Gastrocnemius medialis (tissue), 4 donors: ENCODE measurements at regions not wholly inside any gene's neighbourhood (a gene's known extent, or its start where the extent isn't known, plus 50 kb on each side); places are given as distances from the start of the nearest gene placed in this dataset.

Source experiments
- ATAC-seq, 2 donors: fragments of 150-250 bp; one replicate each; pipeline ENCODE4 v1.9.1; 2016
- DNase-seq, 2 donors: peaks; one replicate each; pipeline ENCODE4 v3.0.0-alpha.2; 2019
- H3K27ac ChIP-seq, 4 donors: fragments of 200-600 bp; sonication (generic); 1 replicate in 1 of 4; 2 replicates in 3 of 4; pipeline ENCODE4 v1.5.1; 2016 to 2018; ENCODE audit warnings: mild to moderate bottlenecking in 2 of 4, moderate library complexity in 1 of 4
- H3K27me3 ChIP-seq, 3 donors: fragments of 200-600 bp; sonication (generic) in 2 of 3; 1 replicate in 1 of 3; 2 replicates in 2 of 3; pipeline versions ENCODE4 v1.5.1 to v1.6.0; 2016 to 2019; ENCODE audit warnings: mild to moderate bottlenecking in 1 of 3, moderate library complexity in 1 of 3
- H3K36me3 ChIP-seq, 2 donors: fragments of 200-600 bp; sonication (generic) in 1 of 2; one replicate each; pipeline ENCODE4 v1.5.1; 2017 to 2018
- H3K4me1 ChIP-seq, 2 donors: fragments of 200-600 bp; sonication (generic) in 1 of 2; one replicate each; pipeline ENCODE4 v1.5.1; 2016 to 2017; ENCODE audit warnings: mild to moderate bottlenecking in 2 of 2
- H3K4me3 ChIP-seq, 4 donors: fragments of 200-600 bp; sonication (generic) in 3 of 4; 1 replicate in 1 of 4; 2 replicates in 3 of 4; pipeline ENCODE4 v1.5.1; 2016 to 2019; ENCODE audit warnings: mild to moderate bottlenecking in 2 of 4
- H3K9me3 ChIP-seq, 3 donors: fragments of 200-600 bp; sonication (generic) in 2 of 3; 1 replicate in 1 of 3; 2 replicates in 2 of 3; pipeline ENCODE4 v1.5.1; 2016 to 2019
- CTCF ChIP-seq, 5 experiments: fragments of 450-650 bp in 3 of 5; fragments of 200-600 bp in 2 of 5; sonication (generic) in 2 of 5; IDR thresholded peaks in 4 of 5; conservative IDR thresholded peaks in 1 of 5; 1 replicate in 4 of 5; 2 replicates in 1 of 5; pipeline ENCODE4 v1.5.1; 2016 to 2019; ENCODE audit warnings: antibody characterized with exemption in 5 of 5, mild to moderate bottlenecking in 3 of 5, moderate library complexity in 3 of 5
- POLR2A ChIP-seq, 2 donors: fragments of 450-650 bp; IDR thresholded peaks; one replicate each; pipeline ENCODE4 v1.6.1; 2017; ENCODE audit warnings: antibody characterized with exemption in 2 of 2, mild to moderate bottlenecking in 2 of 2, moderate library complexity in 2 of 2
- in situ Hi-C, 4 donors: fragments of 200-750 bp; cut with MboI; loops; one replicate each; pipeline versions ENCODE4 v1.15.0 to v1.8.0; 2017; ENCODE audit warnings: low sequenced_read_pairs in 4 of 4
- intact Hi-C: fragments of 100-400 bp; cut with DNase I; formaldehyde crosslinking; loops from one replicate; pipeline ENCODE4 v1.15.1; 2023; ENCODE audit warnings: low total_unique reads

- no peaks in the 10 kb centered on the region for H3K9me3 ChIP-seq
- intact Hi-C loops = loop anchor here (5.0 kb wide), 1 partner anchor 407 kb away; no protein-coding TSS in a partner anchor
- no peaks in the 10 kb centered on the region for H3K27me3 ChIP-seq
- no peaks in the 10 kb centered on the region for H3K4me1 ChIP-seq
- no peak for DNase-seq
- no peak overlapping the region for H3K4me3 ChIP-seq
- in situ Hi-C loops = no loop called here
- no peak for TF ChIP-seq CTCF (IDR thresholded peaks at IDR 0.05 in 4 of 5, conservative IDR thresholded peaks at IDR 0.05 in 1 of 5)
- TF ChIP-seq POLR2A (IDR thresholded peaks at IDR 0.05) = no peak
- no peak overlapping the region for H3K27ac ChIP-seq
- H3K36me3 ChIP-seq = no peaks in the 10 kb centered on the region
- no peak for ATAC-seq
These were observed 509.1 kb downstream of the MCTP2 start for GRCh38 chr15:94740469-94740868.

- Histone ChIP-seq H3K4me1 (no peaks in the 10 kb centered on the region), H3K36me3 (no peaks in the 10 kb centered on the region), H3K9me3 (no peaks in the 10 kb centered on the region), H3K27ac (no peak overlapping the region), H3K4me3 (no peak overlapping the region), H3K27me3 (no peaks in the 10 kb centered on the region)
- intact Hi-C loops (loop anchor here (5.0 kb wide), 1 partner anchor 404 kb away; no protein-coding TSS in a partner anchor), in situ Hi-C loops (no loop called here)
- TF ChIP-seq POLR2A (IDR thresholded peaks at IDR 0.05) (no peak), CTCF (IDR thresholded peaks at IDR 0.05 in 4 of 5, conservative IDR thresholded peaks at IDR 0.05 in 1 of 5) (no peak)
- ATAC-seq (no peak), DNase-seq (no peak)
These were observed 512.3 kb downstream of the MCTP2 start for GRCh38 chr15:94743668-94744067.

GRCh38 chr15:94744080-94744793 is 512.9 kb downstream of the MCTP2 start:
- no peak for ATAC-seq
- intact Hi-C loops (loop anchor here (5.0 kb wide), 1 partner anchor 403 kb away; no protein-coding TSS in a partner anchor), in situ Hi-C loops (no loop called here)
- Histone ChIP-seq H3K4me3 (no peak overlapping the region), H3K4me1 (no peaks in the 10 kb centered on the region), H3K27me3 (no peaks in the 10 kb centered on the region), H3K9me3 (no peaks in the 10 kb centered on the region), H3K27ac (no peak overlapping the region), H3K36me3 (no peaks in the 10 kb centered on the region)
- no peak for DNase-seq
- TF ChIP-seq CTCF (IDR thresholded peaks at IDR 0.05 in 4 of 5, conservative IDR thresholded peaks at IDR 0.05 in 1 of 5) = no peak
- TF ChIP-seq POLR2A (IDR thresholded peaks at IDR 0.05) = no peak

GRCh38 chr15:94745371-94745770 is 514.0 kb downstream of the MCTP2 start:
- intact Hi-C loops = no loop called here
- no peak for ATAC-seq

More at GRCh38 chr15:94745371-94745770, 514.0 kb downstream of the MCTP2 start:
- no peak for DNase-seq
- H3K9me3 ChIP-seq = no peaks in the 10 kb centered on the region
- in situ Hi-C loops = no loop called here
- TF ChIP-seq POLR2A (IDR thresholded peaks at IDR 0.05) = no peak
- no peak for TF ChIP-seq CTCF (IDR thresholded peaks at IDR 0.05 in 4 of 5, conservative IDR thresholded peaks at IDR 0.05 in 1 of 5)
- H3K27ac ChIP-seq = no peak overlapping the region
- H3K4me1 ChIP-seq = no peaks in the 10 kb centered on the region
- H3K4me3 ChIP-seq = no peak overlapping the region
- no peaks in the 10 kb centered on the region for H3K27me3 ChIP-seq
- H3K36me3 ChIP-seq = no peaks in the 10 kb centered on the region
